GM18861 (cell line): ENCODE measurements at regions not wholly inside any gene's neighbourhood (a gene's known extent, or its start where the extent isn't known, plus 50 kb on each side); places are given as distances from the start of the nearest gene placed in this dataset.

Source experiments
- ATAC-seq: cut with Tn5 transposase; IDR thresholded peaks from one replicate; pipeline ENCODE4 v1.9.1; 2021; ENCODE audit not compliant: unreplicated experiment

GRCh38 chr11:17157761-17158160 is 50.0 kb downstream of the PIK3C2A start:
- ATAC-seq = no peak

DNA sequence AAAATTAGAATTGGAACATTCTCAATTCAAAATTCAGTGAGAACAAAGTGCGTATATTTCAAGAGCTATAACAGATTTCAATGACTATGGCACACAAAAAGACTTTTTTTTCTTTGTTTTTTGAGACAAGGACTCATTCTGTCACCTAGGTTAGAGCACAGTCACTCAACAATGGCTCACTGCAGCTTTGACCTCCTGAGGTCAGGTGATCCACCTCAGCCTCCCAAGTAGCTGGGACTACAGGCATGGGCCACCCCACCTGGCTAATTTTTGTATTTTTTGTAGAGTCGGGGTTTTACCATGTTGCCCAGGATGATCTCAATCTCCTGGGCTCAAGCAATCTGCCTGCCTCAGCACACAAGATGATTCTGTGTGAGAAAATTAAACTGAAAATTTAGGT is 51.5 kb downstream of the PIK3C2A start:
- ATAC-seq = no peak

- peak; percentile 46 for ATAC-seq
Observed at GRCh38 chr11:17154409-17155159, 53.2 kb downstream of the PIK3C2A start.

DNA sequence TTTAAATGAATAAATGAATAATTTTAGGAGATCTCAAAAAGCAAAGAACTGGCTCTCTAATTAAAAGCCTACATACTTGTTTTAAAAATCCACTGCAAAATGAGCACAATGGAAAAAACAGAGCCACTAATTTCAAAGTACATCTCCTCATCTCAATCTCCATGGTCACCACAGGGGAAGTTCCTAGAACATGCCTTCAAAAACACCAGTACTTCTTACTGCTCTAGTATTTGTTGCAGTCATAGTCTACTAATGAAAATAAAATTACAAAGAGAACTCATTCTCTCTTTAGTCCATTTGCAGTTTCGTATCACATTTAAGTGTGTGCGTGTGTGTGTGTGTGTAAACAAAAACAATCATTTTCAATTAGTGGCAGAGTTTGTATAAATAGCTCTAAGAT is 54.0 kb downstream of the PIK3C2A start:
- no peak for ATAC-seq

GRCh38 chr11:17152306-17152705 is 55.5 kb downstream of the PIK3C2A start:
- ATAC-seq = no peak

- ATAC-seq = no peak
Observed at GRCh38 chr11:17150521-17150920, 57.3 kb downstream of the PIK3C2A start.

DNA sequence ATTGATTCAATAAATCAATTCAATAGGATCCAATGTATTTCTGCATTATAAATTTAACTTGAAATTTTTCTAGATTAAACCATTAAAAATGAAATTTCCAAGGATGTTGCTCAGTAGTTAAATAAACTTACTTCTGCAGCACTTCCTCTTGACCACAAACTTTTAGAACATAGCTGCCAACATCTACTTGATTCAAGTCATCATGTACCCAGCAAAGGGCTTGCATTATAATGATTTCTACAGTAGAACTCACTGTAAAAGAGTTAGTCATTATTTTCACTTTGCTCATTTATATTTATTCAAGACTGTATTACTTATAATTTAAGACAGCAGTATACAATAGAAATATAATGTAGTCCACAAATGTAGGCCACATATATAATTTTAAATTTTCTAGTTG is 59.2 kb downstream of the PIK3C2A start:
- ATAC-seq = no peak

- no peak for ATAC-seq
Observed at GRCh38 chr11:17145972-17146371, 61.8 kb downstream of the PIK3C2A start.

DNA sequence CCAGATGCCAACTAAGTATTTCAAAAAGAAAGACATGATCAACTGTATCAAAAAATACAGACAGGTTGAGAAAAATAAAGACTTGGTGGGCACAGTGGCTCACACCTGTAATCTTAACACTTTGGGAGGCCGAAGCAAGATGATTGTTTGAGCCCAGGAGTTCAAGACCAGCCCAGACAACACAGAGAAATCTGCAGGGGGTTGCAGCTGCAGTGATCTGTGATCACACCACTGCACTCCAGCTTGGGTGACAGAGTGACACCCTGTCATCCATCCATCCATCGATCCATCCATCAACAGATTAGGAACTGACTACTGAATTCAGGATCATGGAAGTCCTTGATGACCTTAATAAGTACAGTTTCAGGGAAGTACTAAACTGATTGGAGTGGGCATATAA is 65.0 kb upstream of the RPS13 start:
- ATAC-seq = no peak

DNA sequence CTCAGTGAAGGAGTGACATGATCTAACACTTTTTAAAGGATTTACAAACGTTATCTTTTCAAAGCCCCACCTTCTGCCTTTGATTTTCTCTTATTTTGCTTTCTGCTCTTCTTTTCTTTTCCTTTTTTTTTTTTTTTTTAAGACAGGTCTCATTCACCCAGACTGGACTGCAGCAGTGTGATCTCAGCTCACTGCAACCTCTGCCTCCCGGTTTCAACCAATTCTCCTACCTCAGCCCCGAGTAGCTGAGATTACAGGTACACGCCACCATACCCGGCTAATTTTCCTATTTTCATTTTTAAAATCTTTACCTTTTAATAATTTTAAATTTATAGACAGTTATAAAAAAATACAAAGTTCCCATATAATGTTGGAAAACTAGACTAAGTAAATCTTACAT is 63.7 kb upstream of the RPS13 start:
- ATAC-seq = no peak

- no peak for ATAC-seq
Observed at GRCh38 chr11:17138562-17138961, 61.1 kb upstream of the RPS13 start.

DNA sequence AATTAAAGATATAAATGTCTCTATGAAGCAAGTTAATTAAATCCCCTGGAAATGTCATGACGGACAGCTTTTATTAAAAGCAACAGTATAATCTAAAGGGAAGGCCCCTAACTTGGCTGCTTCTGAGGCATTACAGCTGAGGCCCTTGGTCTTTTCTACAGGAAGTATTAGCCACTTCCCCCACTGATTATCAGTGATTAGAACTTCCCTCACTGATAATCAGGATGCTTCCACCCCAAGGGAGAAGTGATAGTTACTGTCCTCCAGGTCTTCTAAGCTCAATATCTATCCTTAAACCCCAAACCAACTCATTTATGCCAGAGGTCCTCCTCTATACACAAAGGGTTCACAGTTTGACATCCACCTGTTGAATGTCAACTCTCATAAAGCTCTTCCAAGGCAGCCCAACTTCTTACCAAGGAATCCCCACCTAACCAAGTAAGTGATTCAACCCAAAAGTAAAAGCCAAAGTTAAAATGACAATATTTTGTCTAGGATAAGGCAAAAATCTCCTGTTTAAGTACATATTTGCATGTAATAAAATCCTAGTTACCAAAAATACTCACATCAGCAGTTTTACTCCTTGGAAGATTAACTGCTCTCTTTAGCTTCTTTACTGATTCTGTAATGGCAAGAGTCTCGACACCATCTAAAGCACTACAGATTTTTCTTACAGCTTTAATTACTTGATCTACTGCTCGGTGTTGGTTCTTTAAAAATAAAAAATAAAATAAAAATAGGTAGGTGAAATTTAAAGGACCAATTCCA is 58.6 kb upstream of the RPS13 start:
- ATAC-seq = no peak

DNA sequence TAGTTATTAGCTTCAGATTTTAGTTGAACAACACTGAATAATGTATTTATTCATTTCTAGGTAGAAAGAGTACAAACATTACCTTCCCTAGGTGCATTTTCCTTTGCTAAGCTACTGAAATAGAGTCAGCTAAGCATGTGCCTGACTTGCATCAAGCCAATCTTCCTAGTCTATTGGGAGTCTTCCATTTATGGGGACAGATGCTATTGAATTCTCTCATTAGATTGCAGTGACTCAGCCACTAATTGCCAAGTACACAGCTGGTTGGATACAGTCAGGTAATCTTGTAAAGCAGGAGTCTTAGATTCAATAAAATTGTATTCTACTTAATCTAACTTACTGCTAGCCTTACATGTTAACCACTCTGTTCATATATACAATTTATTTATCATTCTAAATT is 55.2 kb upstream of the RPS13 start:
- ATAC-seq = no peak

DNA sequence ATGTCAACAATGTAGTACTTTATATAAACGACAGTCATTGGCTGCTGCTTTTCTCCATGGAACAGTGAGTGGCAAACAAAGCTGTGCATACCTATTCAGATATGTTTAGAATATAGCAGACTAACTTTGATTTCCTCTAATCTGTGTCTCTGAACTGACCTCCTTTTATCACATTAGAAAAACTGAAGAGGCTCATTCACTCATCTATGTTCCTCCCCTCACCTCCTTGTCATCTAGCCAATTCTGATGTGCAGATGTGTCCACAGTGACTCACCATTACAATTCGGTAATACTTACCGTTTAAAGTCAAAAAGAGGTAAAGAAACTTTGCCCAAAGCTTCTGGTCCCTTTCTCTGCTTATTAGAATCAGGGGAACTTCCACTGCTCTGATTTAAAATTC is 51.5 kb upstream of the RPS13 start:
- ATAC-seq = no peak
